Gastroesophageal sphincter (tissue), 4 donors: ENCODE measurements at regions not wholly inside any gene's neighbourhood (a gene's known extent, or its start where the extent isn't known, plus 50 kb on each side); places are given as distances from the start of the nearest gene placed in this dataset.

Experiments
- ATAC-seq: fragments of 150-250 bp; one replicate; pipeline ENCODE4 v1.9.1; 2016; ENCODE audit warnings: mild to moderate bottlenecking, moderate library complexity
- H3K27ac ChIP-seq, 4 donors: fragments of 200-600 bp; sonication (generic) in 3 of 4; 1 replicate in 3 of 4; 2 replicates in 1 of 4; pipeline ENCODE4 v1.5.1; 2016 to 2019
- H3K27me3 ChIP-seq: fragments of 200-600 bp; sonication (generic); one replicate; pipeline ENCODE4 v1.5.1; 2019
- H3K36me3 ChIP-seq, 2 donors: fragments of 200-600 bp; sonication (generic); one replicate each; pipeline ENCODE4 v1.5.1; 2019; ENCODE audit warnings: control low read depth in 1 of 2
- H3K4me1 ChIP-seq, 3 donors: fragments of 200-600 bp; sonication (generic); 1 replicate in 2 of 3; 2 replicates in 1 of 3; pipeline ENCODE4 v1.5.1; 2016 to 2019; ENCODE audit warnings: control low read depth in 2 of 3
- H3K4me3 ChIP-seq, 2 donors: fragments of 200-600 bp; sonication (generic); one replicate each; pipeline ENCODE4 v1.5.1; 2019; ENCODE audit warnings: mild to moderate bottlenecking in 1 of 2, moderate library complexity in 1 of 2
- H3K9me3 ChIP-seq, 3 donors: fragments of 200-600 bp; sonication (generic); one replicate each; pipeline ENCODE4 v1.5.1; 2017 to 2019; ENCODE audit warnings: control low read depth in 2 of 3
- EP300 ChIP-seq: sonication (generic); formaldehyde crosslinking; IDR thresholded peaks from one replicate; pipeline ENCODE4 v1.6.1; 2017; ENCODE audit warnings: antibody characterized with exemption, mild to moderate bottlenecking
- POLR2A ChIP-seq, 2 donors: fragments of 450-650 bp; IDR thresholded peaks; one replicate each; pipeline ENCODE4 v1.6.1; 2017; ENCODE audit warnings: antibody characterized with exemption in 2 of 2, mild to moderate bottlenecking in 2 of 2, moderate library complexity in 1 of 2
- POLR2AphosphoS5 ChIP-seq: sonication (generic); formaldehyde crosslinking; IDR thresholded peaks from one replicate; pipeline ENCODE4 v1.6.1; 2017; ENCODE audit warnings: antibody characterized with exemption
- WGBS, 2 donors: methylation state at CpG; one replicate each; pipeline ENCODE4 v1.1.5; 2018; ENCODE audit warnings: low coverage in 1 of 2; 5-methylcytosine and 5-hydroxymethylcytosine counted together
- TF ChIP-seq, protein P1 (sequence below), 4 experiments: fragments of 200-600 bp in 2 of 4; fragments of 450-650 bp in 2 of 4; sonication (generic) in 1 of 4; IDR thresholded peaks; one replicate each; pipeline ENCODE4 v1.5.1; 2017 to 2019; ENCODE audit warnings: antibody characterized with exemption in 4 of 4, mild to moderate bottlenecking in 2 of 4, moderate library complexity in 2 of 4

- Histone ChIP-seq H3K4me1 (no peaks in the 10 kb centered on the region), H3K4me3 (no peak overlapping the region), H3K9me3 (no peaks in the 10 kb centered on the region), H3K36me3 (no peaks in the 10 kb centered on the region), H3K27ac (no peak overlapping the region), H3K27me3 (no peaks in the 10 kb centered on the region)
- 27 to 31% methylated on average over 8 of the region's 8 CpGs for WGBS, 2 donors
- no peak for TF ChIP-seq EP300
- TF ChIP-seq, protein P1, sequence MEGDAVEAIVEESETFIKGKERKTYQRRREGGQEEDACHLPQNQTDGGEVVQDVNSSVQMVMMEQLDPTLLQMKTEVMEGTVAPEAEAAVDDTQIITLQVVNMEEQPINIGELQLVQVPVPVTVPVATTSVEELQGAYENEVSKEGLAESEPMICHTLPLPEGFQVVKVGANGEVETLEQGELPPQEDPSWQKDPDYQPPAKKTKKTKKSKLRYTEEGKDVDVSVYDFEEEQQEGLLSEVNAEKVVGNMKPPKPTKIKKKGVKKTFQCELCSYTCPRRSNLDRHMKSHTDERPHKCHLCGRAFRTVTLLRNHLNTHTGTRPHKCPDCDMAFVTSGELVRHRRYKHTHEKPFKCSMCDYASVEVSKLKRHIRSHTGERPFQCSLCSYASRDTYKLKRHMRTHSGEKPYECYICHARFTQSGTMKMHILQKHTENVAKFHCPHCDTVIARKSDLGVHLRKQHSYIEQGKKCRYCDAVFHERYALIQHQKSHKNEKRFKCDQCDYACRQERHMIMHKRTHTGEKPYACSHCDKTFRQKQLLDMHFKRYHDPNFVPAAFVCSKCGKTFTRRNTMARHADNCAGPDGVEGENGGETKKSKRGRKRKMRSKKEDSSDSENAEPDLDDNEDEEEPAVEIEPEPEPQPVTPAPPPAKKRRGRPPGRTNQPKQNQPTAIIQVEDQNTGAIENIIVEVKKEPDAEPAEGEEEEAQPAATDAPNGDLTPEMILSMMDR (IDR thresholded peaks at IDR 0.05), result peak; percentile 44 to 61 (median 58)
- TF ChIP-seq POLR2A (IDR thresholded peaks at IDR 0.05), result no peak
- ATAC-seq, result no peak
Measured at GRCh38 chr17:70552230-70552981, 383.1 kb downstream of the KCNJ2 start.

GRCh38 chr17:70552982-70553334 is 383.6 kb downstream of the KCNJ2 start:
- H3K4me1 ChIP-seq, result no peaks in the 10 kb centered on the region
- H3K27ac ChIP-seq, result no peak overlapping the region
- H3K36me3 ChIP-seq, result no peaks in the 10 kb centered on the region
- H3K4me3 ChIP-seq, result no peak overlapping the region
- no peak for ATAC-seq
- no peaks in the 10 kb centered on the region for H3K9me3 ChIP-seq
- H3K27me3 ChIP-seq, result no peaks in the 10 kb centered on the region
- TF ChIP-seq POLR2A (IDR thresholded peaks at IDR 0.05) (no peak), EP300 (no peak), POLR2AphosphoS5 (no peak)
- TF ChIP-seq, protein P1 (IDR thresholded peaks at IDR 0.05), result no peak

DNA sequence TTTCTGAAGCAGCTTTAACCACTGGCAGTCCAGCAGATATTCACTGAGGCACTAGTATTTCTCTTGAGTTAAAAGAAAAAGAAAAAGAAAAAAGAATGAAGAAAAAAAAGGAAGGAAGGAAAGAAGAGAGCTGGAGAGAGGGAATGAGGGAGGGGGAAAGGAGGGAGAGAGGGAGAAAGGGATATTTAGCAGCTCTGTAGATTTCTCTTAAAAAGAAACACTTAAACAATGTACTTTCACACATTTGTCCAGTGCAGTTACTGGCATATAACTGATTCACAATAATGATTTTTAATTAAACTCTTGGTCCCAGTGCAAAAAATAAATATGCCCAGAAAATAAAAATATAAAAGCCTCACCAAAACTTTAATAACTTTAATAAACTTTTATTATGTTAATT is 386.4 kb downstream of the KCNJ2 start:
- TF ChIP-seq EP300, result no peak
- TF ChIP-seq POLR2AphosphoS5, result no peak
- no peak for TF ChIP-seq POLR2A (IDR thresholded peaks at IDR 0.05)
- no peaks in the 10 kb centered on the region for H3K27me3 ChIP-seq
- no peak overlapping the region for H3K27ac ChIP-seq
- H3K4me1 ChIP-seq, result no peaks in the 10 kb centered on the region
- no peak overlapping the region for H3K4me3 ChIP-seq
- no peaks in the 10 kb centered on the region for H3K36me3 ChIP-seq
- ATAC-seq, result no peak
- H3K9me3 ChIP-seq, result no peaks in the 10 kb centered on the region

- no peaks in the 10 kb centered on the region for H3K36me3 ChIP-seq
- WGBS, 2 donors, result 61 to 63% methylated on average over 3 of the region's 3 CpGs
Measured at GRCh38 chr17:70558821-70559220, 389.5 kb downstream of the KCNJ2 start.

GRCh38 chr17:70560471-70560870 is 391.1 kb downstream of the KCNJ2 start:
- Histone ChIP-seq H3K27ac (no peak overlapping the region), H3K4me3 (no peak overlapping the region), H3K4me1 (no peaks in the 10 kb centered on the region), H3K27me3 (no peaks in the 10 kb centered on the region), H3K9me3 (no peaks in the 10 kb centered on the region), H3K36me3 (no peaks in the 10 kb centered on the region)
- ATAC-seq, result no peak
- TF ChIP-seq EP300 (no peak), POLR2AphosphoS5 (no peak), POLR2A (IDR thresholded peaks at IDR 0.05) (no peak)
- TF ChIP-seq, protein P1 (IDR thresholded peaks at IDR 0.05), result no peak
- 70% methylated on average over 1 of the region's 1 CpG; no CpG with 5 or more reads in 1 of the 2 donors for WGBS, 2 donors

More at GRCh38 chr17:70558821-70559220, 389.5 kb downstream of the KCNJ2 start:
- Histone ChIP-seq H3K4me1 (no peaks in the 10 kb centered on the region), H3K9me3 (no peaks in the 10 kb centered on the region), H3K27me3 (no peaks in the 10 kb centered on the region), H3K4me3 (no peak overlapping the region), H3K27ac (no peak overlapping the region)
- ATAC-seq, result no peak
- TF ChIP-seq, protein P1 (IDR thresholded peaks at IDR 0.05), result no peak
- TF ChIP-seq POLR2A (IDR thresholded peaks at IDR 0.05) (no peak), EP300 (no peak), POLR2AphosphoS5 (no peak)
